Liver (tissue), 8 donors: ENCODE measurements at regions not wholly inside any gene's neighbourhood (a gene's known extent, or its start where the extent isn't known, plus 50 kb on each side); places are given as distances from the start of the nearest gene placed in this dataset.

Source experiments
- DNase-seq: peaks from one replicate; pipeline ENCODE4 v3.0.0-alpha.2; 2017; ENCODE audit warnings: low spot score
- H3K27ac ChIP-seq, 2 donors: one replicate each; pipeline ENCODE4 v1.7.0; 2013; ENCODE audit warnings: inconsistent platforms in 2 of 2, low read length in 2 of 2, control low read depth in 1 of 2, low read depth in 1 of 2, mild to moderate bottlenecking in 1 of 2
- H3K27me3 ChIP-seq, 4 donors: one replicate each; pipeline versions ENCODE4 v1.6.1 to v1.7.0; 2013; ENCODE audit warnings: low read length in 3 of 4, inconsistent platforms in 1 of 4, mild to moderate bottlenecking in 1 of 4, moderate library complexity in 1 of 4; ENCODE audit not compliant: control insufficient read depth in 4 of 4, insufficient read depth in 4 of 4
- H3K36me3 ChIP-seq, 4 donors: one replicate each; pipeline versions ENCODE4 v1.6.1 to v1.7.0; 2013; ENCODE audit warnings: low read length in 3 of 4, mild to moderate bottlenecking in 3 of 4, low read depth in 1 of 4, moderate library complexity in 1 of 4; ENCODE audit not compliant: control insufficient read depth in 4 of 4, insufficient read depth in 3 of 4
- H3K4me1 ChIP-seq, 4 donors: one replicate each; pipeline versions ENCODE4 v1.6.1 to v1.7.0; 2013; ENCODE audit warnings: low read length in 3 of 4, mild to moderate bottlenecking in 3 of 4, moderate library complexity in 1 of 4; ENCODE audit not compliant: control insufficient read depth in 4 of 4, insufficient read depth in 4 of 4
- H3K4me3 ChIP-seq, 3 donors: one replicate each; pipeline versions ENCODE4 v1.6.1 to v1.7.0; 2013; ENCODE audit warnings: low read length in 3 of 3, control low read depth in 1 of 3, low read depth in 1 of 3, mild to moderate bottlenecking in 1 of 3
- H3K9ac ChIP-seq, 2 donors: one replicate each; pipeline ENCODE4 v1.7.0; 2013; ENCODE audit warnings: low read length in 2 of 2, mild to moderate bottlenecking in 2 of 2, moderate library complexity in 2 of 2, control low read depth in 1 of 2, low read depth in 1 of 2
- H3K9me3 ChIP-seq, 4 donors: one replicate each; pipeline versions ENCODE4 v1.6.1 to v1.7.0; 2013; ENCODE audit warnings: low read length in 3 of 4; ENCODE audit not compliant: control insufficient read depth in 4 of 4
- EGR1 ChIP-seq, 2 donors: IDR thresholded peaks; 2 replicates each; pipeline ENCODE4 v1.6.1; 2016 to 2018; ENCODE audit warnings: antibody characterized with exemption in 2 of 2, low read depth in 2 of 2
- FOXA1 ChIP-seq: IDR thresholded peaks from 2 replicates; pipeline ENCODE4 v1.6.1; 2016; ENCODE audit warnings: antibody characterized with exemption
- FOXA2 ChIP-seq: IDR thresholded peaks from 2 replicates; pipeline ENCODE4 v1.6.1; 2016; ENCODE audit warnings: antibody characterized with exemption
- GABPA ChIP-seq, 2 donors: IDR thresholded peaks in 1 of 2; conservative IDR thresholded peaks in 1 of 2; 2 replicates each; pipeline ENCODE4 v1.6.1; 2016; ENCODE audit warnings: antibody characterized with exemption in 2 of 2, mild to moderate bottlenecking in 1 of 2, moderate library complexity in 1 of 2
- HNF4A ChIP-seq, 2 donors: conservative IDR thresholded peaks; 2 replicates each; pipeline ENCODE4 v1.6.1; 2016; ENCODE audit warnings: antibody characterized with exemption in 2 of 2, mild to moderate bottlenecking in 2 of 2
- HNF4G ChIP-seq: IDR thresholded peaks from 2 replicates; pipeline ENCODE4 v1.6.1; 2016; ENCODE audit warnings: antibody characterized with exemption
- JUND ChIP-seq, 2 donors: IDR thresholded peaks; 2 replicates each; pipeline ENCODE4 v1.6.1; 2016; ENCODE audit warnings: antibody characterized with exemption in 2 of 2
- NR2F2 ChIP-seq: IDR thresholded peaks from 2 replicates; pipeline ENCODE4 v1.6.1; 2016; ENCODE audit warnings: antibody characterized with exemption
- RAD21 ChIP-seq, 2 donors: IDR thresholded peaks; 2 replicates each; pipeline ENCODE4 v1.6.1; 2016; ENCODE audit warnings: antibody characterized with exemption in 2 of 2, mild to moderate bottlenecking in 2 of 2
- REST ChIP-seq: IDR thresholded peaks from 2 replicates; pipeline ENCODE4 v1.6.1; 2016; ENCODE audit warnings: antibody characterized with exemption, mild to moderate bottlenecking
- RXRA ChIP-seq, 2 donors: IDR thresholded peaks; 2 replicates each; pipeline ENCODE4 v1.6.1; 2017 to 2018; ENCODE audit warnings: antibody characterized with exemption in 2 of 2, mild to moderate bottlenecking in 1 of 2
- SP1 ChIP-seq: IDR thresholded peaks from 2 replicates; pipeline ENCODE4 v1.6.1; 2018; ENCODE audit warnings: antibody characterized with exemption, mild to moderate bottlenecking
- TAF1 ChIP-seq: conservative IDR thresholded peaks from 2 replicates; pipeline ENCODE4 v1.6.1; 2016; ENCODE audit warnings: antibody characterized with exemption, mild to moderate bottlenecking
- YY1 ChIP-seq: IDR thresholded peaks from 2 replicates; pipeline ENCODE4 v1.6.1; 2016; ENCODE audit warnings: antibody characterized with exemption, mild to moderate bottlenecking
- WGBS: extraction: QIAGEN DNeasy Blood & Tissue Kit; methylation state at CpG from one replicate; pipeline ENCODE4 v1.1.7; 2013; 5-methylcytosine and 5-hydroxymethylcytosine counted together
- TF ChIP-seq, protein P1 (sequence below): IDR thresholded peaks from 2 replicates; pipeline ENCODE4 v1.6.1; 2016; ENCODE audit warnings: antibody characterized with exemption
- TF ChIP-seq, protein P2 (sequence below): IDR thresholded peaks from 2 replicates; pipeline ENCODE4 v1.6.1; 2016; ENCODE audit warnings: antibody characterized with exemption
- TF ChIP-seq, protein P3 (sequence below): IDR thresholded peaks from 2 replicates; pipeline ENCODE4 v1.6.1; 2016; ENCODE audit warnings: antibody characterized with exemption
- TF ChIP-seq, protein P4 (sequence below): fragments of 150-350 bp; IDR thresholded peaks from 2 replicates; pipeline ENCODE4 v1.5.1; 2017; ENCODE audit warnings: improper control_type of control experiment, low read depth, low read length; ENCODE audit not compliant: missing input control
- donor health status: healthy.
- donor health status: healthy.
- donor health status: healthy.
- donor health status: healthy.
- donor health status: healthy.

DNA sequence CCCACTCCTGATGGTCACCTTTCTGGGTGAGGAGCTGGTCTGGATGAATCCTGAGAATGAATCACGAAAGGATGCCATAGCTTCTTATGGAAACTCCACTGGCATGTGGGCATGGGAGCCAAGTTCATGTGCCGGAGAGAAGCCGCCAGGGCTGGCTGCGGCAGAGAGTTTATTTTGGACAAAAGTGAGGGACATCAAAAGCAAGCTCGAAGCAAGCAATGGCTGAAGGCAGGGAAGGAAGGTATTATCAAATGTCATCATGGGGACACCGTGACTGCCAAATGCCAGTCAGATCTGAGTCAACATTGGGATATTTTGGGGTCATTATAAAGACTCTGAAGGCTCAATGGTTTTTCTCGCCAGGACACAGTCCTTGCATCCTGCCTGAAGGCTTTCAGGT, 249.1 kb downstream of the QKI start:
- H3K9me3 ChIP-seq: no peaks in the 10 kb centered on the region
- TF ChIP-seq FOXA1 (no peak), NR2F2 (no peak), EGR1 (IDR thresholded peaks at IDR 0.05; ENCODE audit: low read depth in 2 of 2) (no peak), GABPA (IDR thresholded peaks at IDR 0.05 in 1 of 2, conservative IDR thresholded peaks at IDR 0.05 in 1 of 2) (no peak), RAD21 (IDR thresholded peaks at IDR 0.05) (no peak), RXRA (IDR thresholded peaks at IDR 0.05) (no peak), YY1 (no peak), REST (no peak), HNF4G (no peak), HNF4A (conservative IDR thresholded peaks at IDR 0.05) (no peak), TAF1 (no peak), SP1 (no peak)
- TF ChIP-seq, protein P1, sequence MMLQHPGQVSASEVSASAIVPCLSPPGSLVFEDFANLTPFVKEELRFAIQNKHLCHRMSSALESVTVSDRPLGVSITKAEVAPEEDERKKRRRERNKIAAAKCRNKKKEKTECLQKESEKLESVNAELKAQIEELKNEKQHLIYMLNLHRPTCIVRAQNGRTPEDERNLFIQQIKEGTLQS: no peak
- TF ChIP-seq, protein P2, sequence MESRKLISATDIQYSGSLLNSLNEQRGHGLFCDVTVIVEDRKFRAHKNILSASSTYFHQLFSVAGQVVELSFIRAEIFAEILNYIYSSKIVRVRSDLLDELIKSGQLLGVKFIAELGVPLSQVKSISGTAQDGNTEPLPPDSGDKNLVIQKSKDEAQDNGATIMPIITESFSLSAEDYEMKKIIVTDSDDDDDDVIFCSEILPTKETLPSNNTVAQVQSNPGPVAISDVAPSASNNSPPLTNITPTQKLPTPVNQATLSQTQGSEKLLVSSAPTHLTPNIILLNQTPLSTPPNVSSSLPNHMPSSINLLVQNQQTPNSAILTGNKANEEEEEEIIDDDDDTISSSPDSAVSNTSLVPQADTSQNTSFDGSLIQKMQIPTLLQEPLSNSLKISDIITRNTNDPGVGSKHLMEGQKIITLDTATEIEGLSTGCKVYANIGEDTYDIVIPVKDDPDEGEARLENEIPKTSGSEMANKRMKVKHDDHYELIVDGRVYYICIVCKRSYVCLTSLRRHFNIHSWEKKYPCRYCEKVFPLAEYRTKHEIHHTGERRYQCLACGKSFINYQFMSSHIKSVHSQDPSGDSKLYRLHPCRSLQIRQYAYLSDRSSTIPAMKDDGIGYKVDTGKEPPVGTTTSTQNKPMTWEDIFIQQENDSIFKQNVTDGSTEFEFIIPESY: no peak
- no peak overlapping the region for H3K27ac ChIP-seq
- DNase-seq: peak; percentile 28
- H3K4me3 ChIP-seq: no peak overlapping the region
- no peaks in the 10 kb centered on the region for H3K36me3 ChIP-seq
- H3K9ac ChIP-seq: no peak overlapping the region
- no peaks in the 10 kb centered on the region for H3K27me3 ChIP-seq
- no peaks in the 10 kb centered on the region for H3K4me1 ChIP-seq
- WGBS: 81% methylated on average over 7 of the region's 7 CpGs

DNA sequence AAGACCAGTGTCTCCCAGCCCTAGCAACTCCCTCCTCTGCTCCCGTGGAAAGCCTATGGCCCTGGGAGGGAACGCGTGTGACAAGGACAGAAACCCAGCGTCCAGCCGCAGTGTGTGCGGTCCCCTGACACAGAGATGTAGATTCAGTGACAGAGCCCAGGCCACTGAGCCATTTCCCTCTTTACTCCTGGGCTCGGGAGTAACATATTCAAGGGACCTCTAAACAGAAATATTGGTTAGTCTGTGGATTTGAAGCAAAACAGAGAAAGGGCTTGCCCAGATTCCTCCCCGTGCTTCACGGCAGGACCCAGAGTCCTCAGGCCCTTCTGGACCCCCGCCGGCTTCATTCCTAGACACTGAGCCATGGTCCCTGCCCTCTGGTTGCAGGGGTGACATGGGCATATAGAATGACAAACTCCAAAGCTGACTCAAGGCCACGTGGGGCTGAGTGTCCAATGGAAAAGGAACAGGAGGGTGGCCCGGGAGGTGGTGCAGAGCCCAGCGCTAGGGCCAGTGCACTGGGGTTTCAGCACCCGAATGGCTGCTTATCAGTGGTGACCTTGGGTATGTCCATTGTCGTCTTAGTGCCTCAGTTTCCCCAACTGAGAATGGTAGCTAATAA, 248.2 kb downstream of the QKI start:
- no peaks in the 10 kb centered on the region for H3K27me3 ChIP-seq
- no peak overlapping the region for H3K27ac ChIP-seq
- no peak overlapping the region for H3K4me3 ChIP-seq
- no peaks in the 10 kb centered on the region for H3K36me3 ChIP-seq
- no peak overlapping the region for H3K9ac ChIP-seq
- peak; percentile 13 for DNase-seq
- 93% methylated on average over 16 of the region's 16 CpGs for WGBS
- no peak for TF ChIP-seq HNF4G
- TF ChIP-seq FOXA2: no peak
- no peak for TF ChIP-seq TAF1
- TF ChIP-seq NR2F2: no peak
- TF ChIP-seq EGR1 (IDR thresholded peaks at IDR 0.05; ENCODE audit: low read depth in 2 of 2): no peak
- no peak for TF ChIP-seq SP1
- TF ChIP-seq RXRA (IDR thresholded peaks at IDR 0.05): no peak
- no peak for TF ChIP-seq HNF4A (conservative IDR thresholded peaks at IDR 0.05)
- TF ChIP-seq, protein P3, sequence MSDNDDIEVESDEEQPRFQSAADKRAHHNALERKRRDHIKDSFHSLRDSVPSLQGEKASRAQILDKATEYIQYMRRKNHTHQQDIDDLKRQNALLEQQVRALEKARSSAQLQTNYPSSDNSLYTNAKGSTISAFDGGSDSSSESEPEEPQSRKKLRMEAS: no peak
- no peak for TF ChIP-seq JUND (IDR thresholded peaks at IDR 0.05)
- TF ChIP-seq, protein P2: no peak
- TF ChIP-seq GABPA (IDR thresholded peaks at IDR 0.05 in 1 of 2, conservative IDR thresholded peaks at IDR 0.05 in 1 of 2): no peak
- TF ChIP-seq FOXA1: no peak
- TF ChIP-seq REST: no peak
- TF ChIP-seq, protein P4, sequence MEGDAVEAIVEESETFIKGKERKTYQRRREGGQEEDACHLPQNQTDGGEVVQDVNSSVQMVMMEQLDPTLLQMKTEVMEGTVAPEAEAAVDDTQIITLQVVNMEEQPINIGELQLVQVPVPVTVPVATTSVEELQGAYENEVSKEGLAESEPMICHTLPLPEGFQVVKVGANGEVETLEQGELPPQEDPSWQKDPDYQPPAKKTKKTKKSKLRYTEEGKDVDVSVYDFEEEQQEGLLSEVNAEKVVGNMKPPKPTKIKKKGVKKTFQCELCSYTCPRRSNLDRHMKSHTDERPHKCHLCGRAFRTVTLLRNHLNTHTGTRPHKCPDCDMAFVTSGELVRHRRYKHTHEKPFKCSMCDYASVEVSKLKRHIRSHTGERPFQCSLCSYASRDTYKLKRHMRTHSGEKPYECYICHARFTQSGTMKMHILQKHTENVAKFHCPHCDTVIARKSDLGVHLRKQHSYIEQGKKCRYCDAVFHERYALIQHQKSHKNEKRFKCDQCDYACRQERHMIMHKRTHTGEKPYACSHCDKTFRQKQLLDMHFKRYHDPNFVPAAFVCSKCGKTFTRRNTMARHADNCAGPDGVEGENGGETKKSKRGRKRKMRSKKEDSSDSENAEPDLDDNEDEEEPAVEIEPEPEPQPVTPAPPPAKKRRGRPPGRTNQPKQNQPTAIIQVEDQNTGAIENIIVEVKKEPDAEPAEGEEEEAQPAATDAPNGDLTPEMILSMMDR: no peak
- no peak for TF ChIP-seq RAD21 (IDR thresholded peaks at IDR 0.05)
- no peaks in the 10 kb centered on the region for H3K4me1 ChIP-seq
- H3K9me3 ChIP-seq: no peaks in the 10 kb centered on the region
